HCT116 (cell line): ENCODE measurements at regions not wholly inside any gene's neighbourhood (a gene's known extent, or its start where the extent isn't known, plus 50 kb on each side); places are given as distances from the start of the nearest gene placed in this dataset.

Source experiments
- ATAC-seq: fragments of 200-7000 bp; cut with Tn5 transposase; 2 replicates; pipeline ENCODE4 v1.9.1; 2020; ENCODE audit warnings: mild to moderate bottlenecking, moderate library complexity
- BruUV-seq: library from RNA; stranded (reverse); fragments of 400-500 nt; replicated peaks from 2 replicates; lab custom pipeline; 2021; lab: Mats Ljungman, UMichigan
- CTCF ChIA-PET: fragments of 300-600 bp; sonication (Branson Sonifier 250); formaldehyde crosslinking; loops from one replicate; lab custom pipeline; 2021; ENCODE audit warnings: antibody characterized with exemption; lab: Charles Lee
- POLR2A ChIA-PET: fragments of 300-600, 350-600 bp; sonication (Branson Sonifier 250); formaldehyde crosslinking; loops from one replicate; lab custom pipeline; 2021; ENCODE audit warnings: antibody characterized with exemption; lab: Charles Lee
- RAD21 ChIA-PET, 2 experiments: fragments of 300-600 bp; sonication (Branson Sonifier 250); formaldehyde crosslinking; loops; one replicate each; lab custom pipeline; 2023; ENCODE audit warnings: low total read pairs in 2 of 2; ENCODE audit not compliant: uncharacterized antibody in 2 of 2, unreplicated experiment in 2 of 2, low non-redundant PET in 1 of 2; lab: Charles Lee
- DNase-seq: peaks from one replicate; pipeline ENCODE4 v3.0.0-alpha.2; 2010; ENCODE audit warnings: low read depth, low spot score
- H2AFZ ChIP-seq: fragments of 200-600 bp; shearing (Covaris generic), sonication (generic); 2 replicates; pipeline ENCODE4 v1.6.1; 2017; ENCODE audit warnings: low read depth, mixed run types, mixed read lengths, antibody characterized with exemption, low read length; ENCODE audit not compliant: poor library complexity, severe bottlenecking
- H3K27ac ChIP-seq: 2 replicates; pipeline ENCODE4 v1.5.1; 2012; ENCODE audit warnings: low read depth, low read length
- H3K27me3 ChIP-seq: fragments of 200-600 bp; sonication (generic); 2 replicates; pipeline ENCODE4 v1.6.1; 2016; ENCODE audit warnings: mixed run types, low read length, mixed read lengths; ENCODE audit not compliant: insufficient read depth
- H3K36me3 ChIP-seq, 2 experiments: fragments of 200-500 bp in 1 of 2; fragments of 200-600 bp in 1 of 2; sonication (Bioruptor generic) in 1 of 2; sonication (generic) in 1 of 2; 2 replicates each; pipeline versions ENCODE4 v1.5.1 to v1.6.1; 2014 to 2016; ENCODE audit warnings: low read length in 2 of 2, inconsistent platforms in 1 of 2, mixed read lengths in 1 of 2, mixed run types in 1 of 2; ENCODE audit not compliant: insufficient read depth in 2 of 2, control insufficient read depth in 1 of 2
- H3K4me1 ChIP-seq, 2 experiments: fragments of 200-600 bp in 1 of 2; sonication (generic) in 1 of 2; 2 replicates each; pipeline versions ENCODE4 v1.5.1 to v1.6.1; 2012 to 2017; ENCODE audit warnings: low read length in 2 of 2, inconsistent platforms in 1 of 2, mild to moderate bottlenecking in 1 of 2, mixed read lengths in 1 of 2, mixed run types in 1 of 2, moderate library complexity in 1 of 2; ENCODE audit not compliant: insufficient read depth in 2 of 2, control insufficient read depth in 1 of 2
- H3K4me2 ChIP-seq: fragments of 200-600 bp; sonication (generic); 2 replicates; pipeline ENCODE4 v1.6.1; 2017; ENCODE audit warnings: mixed run types, low read length, mixed read lengths
- H3K4me3 ChIP-seq, 2 experiments: fragments of 200-600 bp in 1 of 2; sonication (generic) in 1 of 2; replicated peaks in 1 of 2; 2 replicates each; pipeline ENCODE4 v1.5.1; 2011 to 2016; ENCODE audit warnings: low read length in 2 of 2, control low read depth in 1 of 2, low read depth in 1 of 2, mild to moderate bottlenecking in 1 of 2, mixed read lengths in 1 of 2, mixed run types in 1 of 2
- H3K79me2 ChIP-seq: fragments of 200-600 bp; sonication (generic); 2 replicates; pipeline ENCODE4 v1.6.1; 2017; ENCODE audit warnings: mild to moderate bottlenecking, mixed run types, low read length, moderate library complexity, mixed read lengths; ENCODE audit not compliant: insufficient read depth
- H3K9ac ChIP-seq: fragments of 200-600 bp; sonication (generic); 2 replicates; pipeline ENCODE4 v1.6.1; 2016; ENCODE audit warnings: low read length, mixed read lengths
- H3K9me2 ChIP-seq: fragments of 200-600 bp; sonication (generic), shearing (Covaris generic); 2 replicates; pipeline ENCODE4 v1.6.1; 2017; ENCODE audit warnings: mixed run types, mild to moderate bottlenecking, moderate library complexity; ENCODE audit not compliant: insufficient read depth
- H3K9me3 ChIP-seq, 2 experiments: fragments of 200-500 bp in 1 of 2; fragments of 200-600 bp in 1 of 2; sonication (Bioruptor generic) in 1 of 2; sonication (generic) in 1 of 2; 2 replicates each; pipeline ENCODE4 v1.6.1; 2014 to 2017; ENCODE audit warnings: low read length in 2 of 2, mixed read lengths in 2 of 2, inconsistent platforms in 1 of 2, low read depth in 1 of 2, mild to moderate bottlenecking in 1 of 2, mixed run types in 1 of 2, moderate library complexity in 1 of 2; ENCODE audit not compliant: control insufficient read depth in 1 of 2, insufficient read depth in 1 of 2
- H4K20me1 ChIP-seq: fragments of 200-600 bp; sonication (generic), shearing (Covaris generic); 2 replicates; pipeline ENCODE4 v1.6.1; 2017; ENCODE audit warnings: mixed run types, mild to moderate bottlenecking, moderate library complexity; ENCODE audit not compliant: insufficient read depth
- CBX3 ChIP-seq: IDR thresholded peaks from 2 replicates; pipeline ENCODE4 v1.6.1; 2012; ENCODE audit warnings: low read depth
- CEBPB ChIP-seq: IDR thresholded peaks from 2 replicates; pipeline ENCODE4 v1.6.1; 2012; ENCODE audit warnings: low read depth
- EGR1 ChIP-seq: IDR thresholded peaks from 2 replicates; pipeline ENCODE4 v1.6.1; 2012; ENCODE audit warnings: low read depth
- ELF1 ChIP-seq: IDR thresholded peaks from 2 replicates; pipeline ENCODE4 v1.6.1; 2012; ENCODE audit warnings: low read depth, borderline replicate concordance
- EZH2 ChIP-seq: fragments of 200-600 bp; sonication (generic); IDR thresholded peaks from 2 replicates; pipeline ENCODE4 v1.6.1; 2017; ENCODE audit warnings: antibody characterized with exemption, mixed run types
- FOSL1 ChIP-seq: IDR thresholded peaks from 2 replicates; pipeline ENCODE4 v1.6.1; 2012; ENCODE audit warnings: low read depth
- POLR2A ChIP-seq: IDR thresholded peaks from 2 replicates; pipeline ENCODE4 v1.7.0; 2011; ENCODE audit warnings: borderline replicate concordance; ENCODE audit not compliant: insufficient read depth, insufficient read length; ENCODE audit errors: extremely low read depth
- POLR2AphosphoS5 ChIP-seq: IDR thresholded peaks from 2 replicates; pipeline ENCODE4 v1.6.1; 2011; ENCODE audit warnings: mild to moderate bottlenecking, low read depth, low read length, moderate library complexity
- RAD21 ChIP-seq: IDR thresholded peaks from 2 replicates; pipeline ENCODE4 v1.6.1; 2012; ENCODE audit warnings: low read depth, mild to moderate bottlenecking
- SP1 ChIP-seq: IDR thresholded peaks from 2 replicates; pipeline ENCODE4 v1.6.1; 2012; ENCODE audit warnings: low read depth
- SRF ChIP-seq: IDR thresholded peaks from 2 replicates; pipeline ENCODE4 v1.6.1; 2012; ENCODE audit warnings: low read depth
- TCF7L2 ChIP-seq: IDR thresholded peaks from 2 replicates; pipeline ENCODE4 v1.7.0; 2011; ENCODE audit warnings: borderline replicate concordance, inconsistent platforms; ENCODE audit not compliant: insufficient read depth, insufficient read length; ENCODE audit errors: extremely low read depth
- ZFX ChIP-seq: fragments of 450-650 bp; IDR thresholded peaks from 2 replicates; pipeline ENCODE4 v1.6.1; 2017
- intact Hi-C: fragments of 100-400 bp; cut with micrococcal nuclease; formaldehyde crosslinking; loops from 2 replicates; pipeline ENCODE4 v1.10.0; 2022
- TF ChIP-seq, protein P1 (sequence below), 3 experiments: fragments of 200-600 bp in 1 of 3; sonication (generic) in 1 of 3; IDR thresholded peaks in 2 of 3; conservative IDR thresholded peaks in 1 of 3; 2 replicates each; pipeline ENCODE4 v1.5.1; 2012 to 2017; ENCODE audit warnings: low read depth in 2 of 3, low read length in 2 of 3, antibody characterized with exemption in 1 of 3, borderline replicate concordance in 1 of 3, control low read depth in 1 of 3, mild to moderate bottlenecking in 1 of 3, mixed read lengths in 1 of 3, mixed run types in 1 of 3, moderate library complexity in 1 of 3; ENCODE audit not compliant: insufficient read depth in 1 of 3
- TF ChIP-seq, protein P2 (sequence below): IDR thresholded peaks from 2 replicates; pipeline ENCODE4 v1.6.1; 2012; ENCODE audit warnings: low read depth
- TF ChIP-seq, protein P3 (sequence below): IDR thresholded peaks from 2 replicates; pipeline ENCODE4 v1.6.1; 2012

DNA sequence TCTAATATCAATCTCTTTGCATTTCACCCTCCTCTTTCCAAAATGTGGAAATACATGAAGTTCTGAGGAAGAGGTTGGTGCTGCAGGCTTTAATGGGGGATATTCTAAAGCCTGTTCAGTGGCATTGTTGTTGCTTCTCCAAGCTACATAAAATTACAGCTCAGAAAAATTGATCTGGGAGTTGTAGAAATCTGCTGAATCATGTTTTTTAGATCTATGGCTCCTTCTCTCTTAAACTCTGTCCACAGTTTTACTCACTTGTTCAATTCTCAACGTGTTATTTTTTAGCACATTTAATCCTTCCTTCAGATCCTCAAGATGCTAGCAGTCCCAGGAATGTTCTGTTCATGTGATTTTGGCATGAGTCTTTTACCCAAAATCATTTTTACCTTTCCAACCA is 949.5 kb upstream of the ADGRL3 start:
- no peak overlapping the region for H2AFZ ChIP-seq
- ChIA-PET POLR2A (no interaction called here), CTCF (no interaction called here), RAD21 (no interaction called here)
- H3K27ac ChIP-seq = no peak overlapping the region
- no peak for TF ChIP-seq ZFX
- no peak for TF ChIP-seq FOSL1
- no peak for TF ChIP-seq CBX3
- TF ChIP-seq, protein P1, sequence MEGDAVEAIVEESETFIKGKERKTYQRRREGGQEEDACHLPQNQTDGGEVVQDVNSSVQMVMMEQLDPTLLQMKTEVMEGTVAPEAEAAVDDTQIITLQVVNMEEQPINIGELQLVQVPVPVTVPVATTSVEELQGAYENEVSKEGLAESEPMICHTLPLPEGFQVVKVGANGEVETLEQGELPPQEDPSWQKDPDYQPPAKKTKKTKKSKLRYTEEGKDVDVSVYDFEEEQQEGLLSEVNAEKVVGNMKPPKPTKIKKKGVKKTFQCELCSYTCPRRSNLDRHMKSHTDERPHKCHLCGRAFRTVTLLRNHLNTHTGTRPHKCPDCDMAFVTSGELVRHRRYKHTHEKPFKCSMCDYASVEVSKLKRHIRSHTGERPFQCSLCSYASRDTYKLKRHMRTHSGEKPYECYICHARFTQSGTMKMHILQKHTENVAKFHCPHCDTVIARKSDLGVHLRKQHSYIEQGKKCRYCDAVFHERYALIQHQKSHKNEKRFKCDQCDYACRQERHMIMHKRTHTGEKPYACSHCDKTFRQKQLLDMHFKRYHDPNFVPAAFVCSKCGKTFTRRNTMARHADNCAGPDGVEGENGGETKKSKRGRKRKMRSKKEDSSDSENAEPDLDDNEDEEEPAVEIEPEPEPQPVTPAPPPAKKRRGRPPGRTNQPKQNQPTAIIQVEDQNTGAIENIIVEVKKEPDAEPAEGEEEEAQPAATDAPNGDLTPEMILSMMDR (IDR thresholded peaks at IDR 0.05 in 2 of 3, conservative IDR thresholded peaks at IDR 0.05 in 1 of 3; ENCODE audit: borderline replicate concordance in 1 of 3, insufficient read depth in 1 of 3, low read depth in 2 of 3, low read length in 2 of 3) = no peak
- TF ChIP-seq EZH2 = no peak
- TF ChIP-seq, protein P2, sequence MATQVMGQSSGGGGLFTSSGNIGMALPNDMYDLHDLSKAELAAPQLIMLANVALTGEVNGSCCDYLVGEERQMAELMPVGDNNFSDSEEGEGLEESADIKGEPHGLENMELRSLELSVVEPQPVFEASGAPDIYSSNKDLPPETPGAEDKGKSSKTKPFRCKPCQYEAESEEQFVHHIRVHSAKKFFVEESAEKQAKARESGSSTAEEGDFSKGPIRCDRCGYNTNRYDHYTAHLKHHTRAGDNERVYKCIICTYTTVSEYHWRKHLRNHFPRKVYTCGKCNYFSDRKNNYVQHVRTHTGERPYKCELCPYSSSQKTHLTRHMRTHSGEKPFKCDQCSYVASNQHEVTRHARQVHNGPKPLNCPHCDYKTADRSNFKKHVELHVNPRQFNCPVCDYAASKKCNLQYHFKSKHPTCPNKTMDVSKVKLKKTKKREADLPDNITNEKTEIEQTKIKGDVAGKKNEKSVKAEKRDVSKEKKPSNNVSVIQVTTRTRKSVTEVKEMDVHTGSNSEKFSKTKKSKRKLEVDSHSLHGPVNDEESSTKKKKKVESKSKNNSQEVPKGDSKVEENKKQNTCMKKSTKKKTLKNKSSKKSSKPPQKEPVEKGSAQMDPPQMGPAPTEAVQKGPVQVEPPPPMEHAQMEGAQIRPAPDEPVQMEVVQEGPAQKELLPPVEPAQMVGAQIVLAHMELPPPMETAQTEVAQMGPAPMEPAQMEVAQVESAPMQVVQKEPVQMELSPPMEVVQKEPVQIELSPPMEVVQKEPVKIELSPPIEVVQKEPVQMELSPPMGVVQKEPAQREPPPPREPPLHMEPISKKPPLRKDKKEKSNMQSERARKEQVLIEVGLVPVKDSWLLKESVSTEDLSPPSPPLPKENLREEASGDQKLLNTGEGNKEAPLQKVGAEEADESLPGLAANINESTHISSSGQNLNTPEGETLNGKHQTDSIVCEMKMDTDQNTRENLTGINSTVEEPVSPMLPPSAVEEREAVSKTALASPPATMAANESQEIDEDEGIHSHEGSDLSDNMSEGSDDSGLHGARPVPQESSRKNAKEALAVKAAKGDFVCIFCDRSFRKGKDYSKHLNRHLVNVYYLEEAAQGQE = no peak
- no peak for TF ChIP-seq CEBPB
- no peak for TF ChIP-seq SRF
- TF ChIP-seq SP1 = no peak
- no peak for TF ChIP-seq RAD21
- TF ChIP-seq, protein P3, sequence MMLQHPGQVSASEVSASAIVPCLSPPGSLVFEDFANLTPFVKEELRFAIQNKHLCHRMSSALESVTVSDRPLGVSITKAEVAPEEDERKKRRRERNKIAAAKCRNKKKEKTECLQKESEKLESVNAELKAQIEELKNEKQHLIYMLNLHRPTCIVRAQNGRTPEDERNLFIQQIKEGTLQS = no peak
- no peak for TF ChIP-seq POLR2AphosphoS5
- TF ChIP-seq TCF7L2 = no peak
- TF ChIP-seq POLR2A = no peak
- no peak for TF ChIP-seq ELF1
- no peak for TF ChIP-seq EGR1
- no peak overlapping the region for H3K4me3 ChIP-seq
- no peak overlapping the region for H3K4me2 ChIP-seq
- no peaks in the 10 kb centered on the region for H3K36me3 ChIP-seq
- BruUV-seq = no TSS peak
- intact Hi-C loops = no loop called here
- no peaks in the 10 kb centered on the region for H4K20me1 ChIP-seq
- no peaks in the 10 kb centered on the region for H3K9me2 ChIP-seq
- ATAC-seq (no peak), DNase-seq (no peak)
- H3K79me2 ChIP-seq = no peaks in the 10 kb centered on the region
- peaks cover 6 to 9% of the 10 kb centered on the region in 2 experiments for H3K9me3 ChIP-seq
- H3K27me3 ChIP-seq = no peaks in the 10 kb centered on the region
- no peaks in the 10 kb centered on the region for H3K4me1 ChIP-seq
- H3K9ac ChIP-seq = no peak overlapping the region
